GM23338 (cell line): ENCODE measurements at regions not wholly inside any gene's neighbourhood (a gene's known extent, or its start where the extent isn't known, plus 50 kb on each side); places are given as distances from the start of the nearest gene placed in this dataset.

Experiments
- CREB1 ChIP-seq: fragments of 250-450 bp; sonication (Bioruptor Pico); IDR thresholded peaks from 2 replicates; pipeline ENCODE4 v1.5.0; 2020; ENCODE audit warnings: low read depth, mild to moderate bottlenecking, moderate library complexity
- EZH2 ChIP-seq: fragments of 200-600 bp; sonication (generic); IDR thresholded peaks from one replicate; pipeline ENCODE4 v1.8.0; 2017; ENCODE audit warnings: antibody characterized with exemption, mild to moderate bottlenecking, low read depth; ENCODE audit not compliant: unreplicated experiment
- EZH2phosphoT487 ChIP-seq: fragments of 200-600 bp; sonication (generic); IDR thresholded peaks from one replicate; pipeline ENCODE4 v1.8.1; 2018; ENCODE audit warnings: antibody characterized with exemption; ENCODE audit not compliant: unreplicated experiment
- POLR2AphosphoS5 ChIP-seq: IDR thresholded peaks from 2 replicates; pipeline ENCODE4 v1.6.1; 2016; ENCODE audit warnings: antibody characterized with exemption, low read depth
- REST ChIP-seq: IDR thresholded peaks from one replicate; pipeline ENCODE4 v1.6.1; 2018; ENCODE audit warnings: antibody characterized with exemption; ENCODE audit not compliant: unreplicated experiment
- STAT1 ChIP-seq: IDR thresholded peaks from one replicate; pipeline ENCODE4 v1.6.1; 2016; ENCODE audit warnings: antibody characterized with exemption; ENCODE audit not compliant: unreplicated experiment
- ZNF114 ChIP-seq: fragments of 250-450 bp; sonication (Bioruptor Pico); IDR thresholded peaks from 2 replicates; pipeline ENCODE4 v1.5.0; 2020; ENCODE audit warnings: mild to moderate bottlenecking, moderate library complexity
- ZNF331 ChIP-seq: fragments of 250-450 bp; sonication (Bioruptor Pico); IDR thresholded peaks from 2 replicates; pipeline ENCODE4 v1.5.0; 2020; ENCODE audit warnings: low read depth, mild to moderate bottlenecking, moderate library complexity
- TF ChIP-seq, protein P1 (sequence below), 2 experiments: fragments of 200-600 bp in 1 of 2; sonication (generic) in 1 of 2; conservative IDR thresholded peaks; 2 replicates each; pipeline versions ENCODE4 v1.5.1 to v1.6.1; 2016 to 2017; ENCODE audit warnings: antibody characterized with exemption in 2 of 2, low read depth in 2 of 2, mild to moderate bottlenecking in 2 of 2, moderate library complexity in 1 of 2

DNA sequence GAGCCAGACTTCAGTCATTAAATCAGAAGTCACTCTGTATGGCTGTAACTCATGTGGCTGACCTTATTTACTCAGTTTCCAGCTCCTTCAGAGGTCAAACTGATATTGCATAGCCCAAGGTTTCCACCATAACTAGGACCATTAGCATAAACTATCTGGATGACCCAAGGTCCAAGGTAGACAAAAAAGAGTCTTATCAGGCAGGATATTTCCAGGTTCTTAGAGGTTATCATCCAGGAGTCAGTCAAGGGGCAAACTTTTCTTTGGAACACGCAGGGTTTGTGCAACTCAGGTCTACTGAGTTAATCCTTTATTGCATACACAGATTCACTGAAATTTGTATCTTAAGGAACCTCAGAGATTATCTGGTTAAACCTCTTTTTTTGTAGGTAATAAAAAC lies 66.5 kb downstream of the AVPR1A start:
- TF ChIP-seq POLR2AphosphoS5 = no peak
- TF ChIP-seq REST = no peak
- TF ChIP-seq, protein P1, sequence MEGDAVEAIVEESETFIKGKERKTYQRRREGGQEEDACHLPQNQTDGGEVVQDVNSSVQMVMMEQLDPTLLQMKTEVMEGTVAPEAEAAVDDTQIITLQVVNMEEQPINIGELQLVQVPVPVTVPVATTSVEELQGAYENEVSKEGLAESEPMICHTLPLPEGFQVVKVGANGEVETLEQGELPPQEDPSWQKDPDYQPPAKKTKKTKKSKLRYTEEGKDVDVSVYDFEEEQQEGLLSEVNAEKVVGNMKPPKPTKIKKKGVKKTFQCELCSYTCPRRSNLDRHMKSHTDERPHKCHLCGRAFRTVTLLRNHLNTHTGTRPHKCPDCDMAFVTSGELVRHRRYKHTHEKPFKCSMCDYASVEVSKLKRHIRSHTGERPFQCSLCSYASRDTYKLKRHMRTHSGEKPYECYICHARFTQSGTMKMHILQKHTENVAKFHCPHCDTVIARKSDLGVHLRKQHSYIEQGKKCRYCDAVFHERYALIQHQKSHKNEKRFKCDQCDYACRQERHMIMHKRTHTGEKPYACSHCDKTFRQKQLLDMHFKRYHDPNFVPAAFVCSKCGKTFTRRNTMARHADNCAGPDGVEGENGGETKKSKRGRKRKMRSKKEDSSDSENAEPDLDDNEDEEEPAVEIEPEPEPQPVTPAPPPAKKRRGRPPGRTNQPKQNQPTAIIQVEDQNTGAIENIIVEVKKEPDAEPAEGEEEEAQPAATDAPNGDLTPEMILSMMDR (conservative IDR thresholded peaks at IDR 0.05; ENCODE audit: low read depth in 2 of 2) = no peak
- no peak for TF ChIP-seq EZH2
- no peak for TF ChIP-seq CREB1 (CRISPR knock-in tag)
- no peak for TF ChIP-seq EZH2phosphoT487
- TF ChIP-seq STAT1 = no peak
- TF ChIP-seq ZNF331 (CRISPR knock-in tag) = no peak
- TF ChIP-seq ZNF114 (CRISPR knock-in tag) = no peak
